CD4-positive, alpha-beta T cell treated with Interleukin-12 subunit alpha and Interleukin-12 subunit beta, for 1 hour (primary cell): ENCODE measurements at regions not wholly inside any gene's neighbourhood (a gene's known extent, or its start where the extent isn't known, plus 50 kb on each side); places are given as distances from the start of the nearest gene placed in this dataset.
"Not testable (repeated sequence)": the region's sequence is repeated elsewhere in the genome, so short reads cannot be mapped to it uniquely, and the experiment has no call there.

Experiments
- DNase-seq: peaks from one replicate; pipeline ENCODE4 v3.0.0-alpha.2; 2020

DNA sequence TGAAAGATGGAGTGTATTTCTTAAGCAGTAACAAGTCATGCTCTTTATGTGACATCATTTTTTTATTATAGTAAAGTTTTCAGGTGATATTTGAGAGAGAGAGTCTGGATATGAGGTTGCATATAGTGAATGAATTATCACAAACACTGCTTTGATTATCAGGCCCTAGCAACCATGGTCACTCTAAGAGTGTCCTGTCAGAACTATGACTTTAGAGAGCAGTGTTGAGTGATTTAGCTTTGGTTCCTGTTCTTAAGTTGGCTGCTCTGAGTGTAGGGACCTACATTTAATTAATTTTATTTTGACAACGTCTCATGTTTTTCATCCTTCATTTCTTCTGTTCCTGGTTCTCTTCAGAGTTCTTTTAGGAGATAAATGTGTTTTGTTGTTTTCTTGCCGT is 275.5 kb downstream of the KCNJ3 start:
- DNase-seq, result no peak

- DNase-seq, result no peak
Observed at GRCh38 chr2:154963511-154963910, 265.0 kb downstream of the KCNJ3 start.

- DNase-seq, result no peak
Observed at GRCh38 chr2:154961676-154962075, 263.2 kb downstream of the KCNJ3 start.

GRCh38 chr2:154960802-154961583 is 262.5 kb downstream of the KCNJ3 start:
- DNase-seq, result no peak

GRCh38 chr2:154952346-154952980 is 254.0 kb downstream of the KCNJ3 start:
- no peak for DNase-seq

DNA sequence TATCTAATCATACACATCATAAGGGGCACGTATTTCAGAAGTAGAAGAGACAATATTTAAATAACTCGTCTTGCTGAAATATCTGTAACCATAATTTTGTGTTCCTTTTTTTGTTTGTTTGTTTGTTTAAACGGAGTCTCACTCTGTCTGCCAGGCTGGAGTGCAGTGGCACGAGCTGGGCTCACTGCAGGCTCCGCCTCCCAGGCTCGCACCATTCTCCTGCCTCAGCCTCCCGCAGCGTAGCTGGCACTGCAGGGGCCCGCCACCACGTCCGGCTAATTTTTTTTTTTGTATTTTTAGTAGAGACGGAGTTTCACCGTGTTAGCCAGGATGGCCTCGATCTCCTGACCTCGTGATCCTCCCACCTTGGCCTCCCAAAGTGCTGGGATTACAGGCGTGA is 248.9 kb downstream of the KCNJ3 start:
- not testable (repeated sequence) for DNase-seq

DNA sequence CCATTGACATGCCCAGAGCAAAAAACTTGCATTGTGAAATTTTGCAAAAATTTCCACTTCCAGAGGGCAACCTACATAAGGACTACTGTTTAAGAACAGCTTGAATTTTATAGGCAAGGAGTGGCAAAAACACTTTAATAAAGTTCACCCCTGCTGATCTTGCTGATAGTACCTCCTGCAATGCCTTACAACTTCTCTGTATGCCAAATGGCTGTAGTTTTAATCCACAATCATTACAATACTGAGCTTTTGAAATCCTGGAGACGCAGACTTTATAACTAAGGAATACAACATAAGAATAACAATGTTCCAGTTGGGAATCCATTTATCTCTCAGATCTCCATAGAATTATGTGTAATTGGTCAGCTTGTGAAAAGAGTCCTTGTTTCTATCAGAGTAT is 247.5 kb downstream of the KCNJ3 start:
- no peak for DNase-seq

DNA sequence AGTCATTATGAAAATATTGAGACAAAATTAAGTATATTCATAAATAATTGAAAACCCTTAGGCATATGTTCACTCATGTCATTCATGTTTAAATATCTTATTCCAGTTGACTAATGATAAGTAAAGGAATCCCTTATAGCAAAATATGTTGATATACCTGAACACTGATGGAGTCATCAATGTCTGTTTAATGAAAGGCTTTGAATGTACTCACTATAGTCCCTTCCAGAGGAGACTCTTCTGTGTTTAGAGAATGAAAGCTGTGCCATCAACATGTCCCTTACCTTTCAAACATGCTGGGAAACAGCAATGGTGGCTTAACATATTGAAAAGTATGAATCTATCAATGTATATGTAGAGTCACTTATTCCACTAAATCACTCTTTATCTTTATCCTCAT is 242.9 kb downstream of the KCNJ3 start:
- DNase-seq, result no peak

DNA sequence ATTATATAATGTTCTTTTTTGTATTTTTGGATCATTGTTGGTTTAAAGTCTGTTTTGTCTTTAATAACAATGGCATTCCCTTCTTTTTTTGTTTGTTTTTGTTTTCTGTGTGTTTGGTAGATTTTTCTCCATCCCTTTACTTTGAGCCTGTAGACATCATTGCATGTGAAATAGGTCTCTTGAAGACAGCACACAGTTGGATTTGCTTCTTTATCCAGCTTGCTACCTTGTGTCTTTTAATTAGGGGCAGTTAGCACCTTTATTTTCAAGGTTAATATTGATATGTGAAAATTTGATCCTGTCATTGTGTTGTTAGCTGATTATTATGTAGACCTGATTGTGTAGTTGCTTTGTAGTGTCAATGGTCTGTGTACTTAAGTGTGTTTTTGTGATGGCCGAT is 235.7 kb downstream of the KCNJ3 start:
- no peak for DNase-seq

DNA sequence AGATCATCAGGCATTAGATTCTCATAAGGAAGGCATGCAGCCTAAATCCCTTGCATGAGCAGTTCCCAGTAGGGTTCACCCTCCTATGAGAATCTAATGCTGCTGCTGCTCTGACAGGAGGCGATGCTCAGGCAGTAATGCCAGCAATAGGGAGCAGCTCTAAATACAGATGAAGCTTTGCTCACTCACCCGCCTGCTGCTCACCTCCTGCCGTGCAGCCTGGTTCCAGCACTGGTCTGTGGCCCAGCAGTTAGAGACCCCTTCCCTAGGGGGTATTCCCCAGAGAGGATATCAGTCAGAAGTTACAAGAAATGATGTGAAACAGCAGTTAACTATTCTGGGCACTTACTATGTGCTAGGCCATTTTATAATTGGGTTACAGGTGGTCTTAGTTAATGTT is 226.0 kb downstream of the KCNJ3 start:
- no peak for DNase-seq

GRCh38 chr2:154914561-154914960 is 216.1 kb downstream of the KCNJ3 start:
- DNase-seq, result no peak

GRCh38 chr2:154912215-154912614 is 213.7 kb downstream of the KCNJ3 start:
- DNase-seq, result no peak

DNA sequence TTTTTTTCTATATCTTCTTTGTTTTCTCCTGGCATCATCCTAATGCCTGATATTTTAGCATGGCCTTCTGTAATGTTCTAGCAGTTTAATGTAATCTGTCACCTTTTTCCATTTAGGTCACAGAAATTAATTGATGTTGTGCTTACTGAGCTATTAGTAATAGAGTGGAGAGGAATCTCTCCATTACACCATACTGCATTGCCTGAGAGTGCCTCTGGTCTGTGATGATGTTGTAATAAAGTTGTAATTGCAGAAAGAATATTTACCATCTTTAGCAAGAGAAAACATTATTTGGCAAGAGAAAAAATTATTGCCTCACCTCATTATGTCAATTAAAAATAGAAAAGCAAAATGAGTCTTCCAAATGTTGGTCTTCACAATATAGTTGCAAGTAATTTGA is 213.2 kb downstream of the KCNJ3 start:
- no peak for DNase-seq

DNA sequence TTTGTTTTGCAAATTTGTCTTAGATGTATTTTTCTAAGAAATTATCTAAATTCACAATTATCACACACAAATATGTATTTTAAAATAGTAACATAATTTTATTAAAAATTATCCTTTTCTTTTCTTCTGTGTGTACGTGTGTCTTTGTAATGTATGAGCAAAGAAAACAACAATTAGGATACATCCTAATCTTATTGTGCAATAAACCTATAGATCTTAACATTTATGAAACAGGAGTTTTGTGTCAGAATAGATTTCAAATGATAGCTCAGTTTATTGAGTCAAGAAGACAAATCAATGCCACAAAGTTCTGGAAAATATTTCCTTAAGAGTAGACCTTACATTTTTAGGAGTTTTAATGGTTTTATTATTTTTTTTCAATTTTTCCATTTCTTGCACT is 212.2 kb downstream of the KCNJ3 start:
- DNase-seq, result no peak

DNA sequence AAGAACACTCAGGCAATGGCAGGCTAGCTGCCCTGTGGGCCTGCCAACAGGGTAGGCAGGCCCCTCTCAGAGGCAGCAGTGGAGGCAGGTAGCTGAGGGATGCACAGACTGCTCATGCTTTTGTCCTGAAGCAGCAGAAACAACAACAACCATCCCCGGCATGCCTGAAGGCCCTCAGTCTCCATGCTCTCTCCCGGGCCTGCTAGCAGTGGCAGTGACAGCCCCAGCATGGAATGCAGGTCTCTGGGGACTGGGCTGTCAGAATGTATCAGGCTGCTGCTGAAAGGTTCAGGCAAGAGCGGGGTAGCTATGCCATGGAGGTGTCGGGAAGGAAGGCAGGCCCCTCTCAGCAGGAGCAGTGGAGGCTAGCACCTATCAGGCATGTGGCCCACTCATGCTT is 209.8 kb downstream of the KCNJ3 start:
- DNase-seq, result no peak
